GM12872 (cell line): ENCODE measurements at regions not wholly inside any gene's neighbourhood (a gene's known extent, or its start where the extent isn't known, plus 50 kb on each side); places are given as distances from the start of the nearest gene placed in this dataset.

Experiments used
- TF ChIP-seq, protein P1 (sequence below): IDR thresholded peaks from 3 replicates; pipeline ENCODE4 v1.5.1; 2011; ENCODE audit warnings: low read depth, mild to moderate bottlenecking, low read length, moderate library complexity; ENCODE audit not compliant: insufficient read depth

DNA sequence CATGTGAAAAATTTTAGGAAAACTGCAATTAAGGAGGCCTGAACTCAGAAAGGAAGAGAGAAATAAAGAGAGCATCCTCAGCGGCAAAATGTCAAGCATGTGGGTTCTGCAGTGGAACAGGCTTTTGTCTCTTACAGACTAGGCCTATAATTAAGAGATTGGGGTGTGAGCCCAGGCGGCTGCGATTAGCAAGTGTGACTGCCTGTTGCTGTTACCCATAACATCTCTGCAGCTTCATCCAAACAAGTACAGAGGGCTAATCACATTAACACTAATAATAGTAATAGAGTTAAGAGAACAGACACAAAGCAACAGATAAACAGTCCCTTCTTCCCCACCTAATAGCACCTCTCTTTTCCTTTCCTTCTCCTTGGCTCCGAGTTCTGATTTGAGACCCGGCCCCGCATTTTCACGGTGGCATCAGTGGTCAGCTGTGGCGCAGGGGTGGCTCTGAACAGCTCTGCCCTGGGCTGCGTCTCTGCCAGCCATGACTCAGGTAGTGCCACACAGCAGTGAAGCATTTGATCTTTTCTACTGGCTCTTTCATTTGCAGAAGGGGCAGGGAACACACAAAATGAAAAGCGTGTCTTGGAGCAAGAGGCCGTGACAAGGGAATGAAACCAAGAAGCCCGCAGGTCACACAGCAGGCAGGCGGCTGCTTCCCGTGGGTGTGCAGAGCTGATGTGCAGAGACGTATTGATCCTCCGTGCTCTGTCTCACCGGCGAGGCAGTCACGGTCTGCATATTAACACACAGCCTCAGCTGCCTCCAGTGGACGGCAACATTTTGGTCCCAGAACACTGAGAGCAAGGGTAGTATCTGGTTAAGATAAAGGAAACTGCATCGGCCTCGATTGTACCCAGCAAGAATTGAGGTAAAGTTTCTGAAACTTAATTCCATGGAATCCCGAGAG lies 103.1 kb downstream of the KLF6 start:
- TF ChIP-seq, protein P1, sequence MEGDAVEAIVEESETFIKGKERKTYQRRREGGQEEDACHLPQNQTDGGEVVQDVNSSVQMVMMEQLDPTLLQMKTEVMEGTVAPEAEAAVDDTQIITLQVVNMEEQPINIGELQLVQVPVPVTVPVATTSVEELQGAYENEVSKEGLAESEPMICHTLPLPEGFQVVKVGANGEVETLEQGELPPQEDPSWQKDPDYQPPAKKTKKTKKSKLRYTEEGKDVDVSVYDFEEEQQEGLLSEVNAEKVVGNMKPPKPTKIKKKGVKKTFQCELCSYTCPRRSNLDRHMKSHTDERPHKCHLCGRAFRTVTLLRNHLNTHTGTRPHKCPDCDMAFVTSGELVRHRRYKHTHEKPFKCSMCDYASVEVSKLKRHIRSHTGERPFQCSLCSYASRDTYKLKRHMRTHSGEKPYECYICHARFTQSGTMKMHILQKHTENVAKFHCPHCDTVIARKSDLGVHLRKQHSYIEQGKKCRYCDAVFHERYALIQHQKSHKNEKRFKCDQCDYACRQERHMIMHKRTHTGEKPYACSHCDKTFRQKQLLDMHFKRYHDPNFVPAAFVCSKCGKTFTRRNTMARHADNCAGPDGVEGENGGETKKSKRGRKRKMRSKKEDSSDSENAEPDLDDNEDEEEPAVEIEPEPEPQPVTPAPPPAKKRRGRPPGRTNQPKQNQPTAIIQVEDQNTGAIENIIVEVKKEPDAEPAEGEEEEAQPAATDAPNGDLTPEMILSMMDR, result no peak

DNA sequence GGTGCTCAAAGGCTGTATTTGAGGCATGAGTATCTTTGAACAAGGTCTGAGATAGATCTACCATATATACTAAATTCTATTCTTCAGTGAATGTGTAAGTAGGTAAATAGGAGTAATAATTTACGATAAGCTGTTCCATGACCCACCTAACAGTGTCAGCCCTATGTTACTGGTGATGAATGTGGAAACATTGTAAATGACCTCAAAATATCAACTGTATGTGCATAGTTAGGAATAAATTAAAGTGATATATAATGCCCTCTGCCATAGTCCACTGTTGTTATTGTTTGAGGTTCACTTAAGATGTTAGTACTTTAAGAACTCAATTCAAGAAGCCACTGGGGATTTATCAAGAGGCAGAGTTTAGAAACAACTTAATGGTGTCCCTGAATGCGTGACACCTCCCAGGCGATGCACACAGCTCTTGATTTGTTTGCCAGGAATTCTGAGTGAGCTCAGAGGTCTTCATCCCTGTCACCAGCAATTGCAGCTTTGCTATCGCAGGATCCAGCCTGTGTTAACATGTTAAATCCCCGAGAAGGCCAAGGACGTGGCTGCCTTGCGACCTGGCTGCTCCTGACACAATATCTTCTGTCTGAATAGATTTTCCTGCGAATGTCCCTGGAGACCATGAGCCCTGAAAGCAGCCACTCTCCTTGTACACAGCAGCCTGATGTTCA lies 104.9 kb downstream of the KLF6 start:
- TF ChIP-seq, protein P1, result no peak

DNA sequence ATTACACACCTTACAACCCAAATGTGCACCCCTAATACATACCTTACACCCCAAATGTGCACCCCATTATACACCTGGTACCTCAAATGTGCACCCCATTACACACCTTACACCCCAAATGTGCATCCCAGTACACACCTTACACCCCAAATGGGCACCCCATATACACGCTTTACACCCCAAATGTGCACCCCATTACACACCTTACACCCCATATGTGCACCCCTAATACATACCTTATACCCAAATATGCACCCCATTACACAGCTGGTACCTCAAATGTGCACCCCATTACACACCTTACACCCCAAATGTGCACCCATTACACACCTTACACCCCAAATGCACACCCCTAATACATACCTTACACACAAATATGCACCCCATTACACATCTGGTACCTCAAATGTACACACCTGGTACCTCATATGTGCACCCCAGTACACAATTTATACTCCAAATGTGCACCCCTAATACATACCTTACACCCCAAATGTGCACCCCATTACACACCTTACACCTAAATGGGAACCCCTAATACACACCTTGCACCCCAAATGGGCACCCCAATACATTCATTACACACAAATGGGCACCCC lies 106.3 kb downstream of the KLF6 start:
- TF ChIP-seq, protein P1, result no peak

DNA sequence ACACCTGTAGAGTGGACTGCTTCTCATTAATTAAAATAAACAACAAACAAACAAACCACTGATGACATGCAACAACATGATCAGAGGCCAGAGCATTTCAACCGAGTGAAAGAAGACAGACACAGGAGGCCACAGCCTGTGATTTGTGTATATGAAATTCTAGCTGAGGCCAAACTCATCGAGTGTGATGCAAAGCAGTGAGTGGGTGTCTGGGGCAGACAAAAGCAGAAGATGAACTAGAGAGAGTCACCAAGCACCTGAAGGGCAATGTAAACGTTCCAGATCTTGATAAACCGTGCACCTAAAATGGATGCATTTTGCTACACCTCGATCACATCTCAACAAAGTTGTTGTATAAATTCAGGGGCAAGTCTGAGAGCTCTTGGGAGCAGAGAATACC lies 108.4 kb downstream of the KLF6 start:
- TF ChIP-seq, protein P1, result no peak

DNA sequence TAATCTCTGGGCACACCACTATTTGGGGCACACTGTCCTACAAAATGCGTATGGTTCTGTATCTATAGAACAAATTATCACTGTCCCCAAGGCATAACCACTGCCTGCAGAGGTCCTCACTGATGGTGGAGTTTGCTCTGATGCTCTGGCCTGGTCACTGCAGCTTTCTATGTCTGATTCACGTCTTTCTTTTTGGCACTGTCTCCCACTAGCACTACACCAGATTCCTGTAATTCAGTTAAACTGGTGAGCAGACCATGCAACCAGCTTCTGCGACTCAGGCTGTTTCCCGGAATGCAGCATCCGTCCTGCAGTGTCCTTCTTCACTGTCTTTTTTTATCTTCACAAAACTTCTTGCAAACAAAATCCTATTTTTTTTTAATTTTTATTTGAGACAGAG lies 112.8 kb downstream of the KLF6 start:
- TF ChIP-seq, protein P1, result no peak

DNA sequence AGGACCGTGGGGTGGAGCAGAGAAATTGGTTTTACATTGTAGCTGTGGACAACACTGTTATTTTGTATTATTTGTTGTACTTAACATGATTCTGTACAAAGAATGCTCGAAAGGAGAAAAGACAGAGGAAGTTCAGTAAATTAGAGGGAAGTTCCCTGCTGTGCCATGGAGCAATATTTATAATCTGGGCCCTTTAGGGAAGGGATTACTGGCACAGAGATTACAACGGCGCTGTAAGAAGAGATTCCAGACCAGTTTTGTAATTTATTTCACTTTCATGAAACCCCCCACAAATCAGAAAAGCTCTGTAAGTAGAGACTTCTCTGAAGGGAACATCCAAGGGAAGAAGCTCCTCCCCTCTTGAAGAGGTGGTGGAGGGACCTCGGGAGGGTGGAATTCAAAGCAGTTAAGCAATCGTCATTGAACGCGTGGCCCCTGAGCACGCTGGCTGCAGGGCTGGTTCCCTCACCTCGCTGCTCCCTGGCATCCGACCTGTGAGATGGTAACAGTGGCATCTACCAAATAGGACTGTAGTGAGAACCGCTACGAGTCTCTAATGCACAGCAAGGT lies 113.5 kb downstream of the KLF6 start:
- TF ChIP-seq, protein P1, result no peak

DNA sequence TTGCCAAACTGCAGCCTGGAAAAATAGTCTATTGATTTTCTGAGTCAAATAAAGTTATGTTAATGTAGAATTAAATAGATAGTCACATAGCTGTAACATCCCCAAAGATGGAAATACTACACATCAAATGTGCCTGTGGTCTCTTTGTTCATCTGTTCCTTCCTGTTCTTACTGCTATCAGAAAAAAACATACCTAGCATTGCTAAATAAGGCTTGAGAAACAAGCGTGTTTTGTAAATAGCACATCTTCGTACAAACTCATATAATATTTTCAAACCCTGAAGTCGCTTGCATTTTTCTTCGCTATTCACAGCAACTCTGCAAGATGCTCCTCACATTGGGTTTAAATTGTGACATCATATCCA lies 116.1 kb downstream of the KLF6 start:
- TF ChIP-seq, protein P1, result no peak
